ENCODE measurements at regions not wholly inside any gene's neighbourhood (a gene's known extent, or its start where the extent isn't known, plus 50 kb on each side); places are given as distances from the start of the nearest gene placed in this dataset.

- H3K9me3 ChIP-seq, result no peaks in the 10 kb centered on the region
- no peaks in the 10 kb centered on the region for H3K27me3 ChIP-seq
- no peak overlapping the region for H3K27ac ChIP-seq
- H3K4me1 ChIP-seq, result no peaks in the 10 kb centered on the region
- TF ChIP-seq, protein P1, sequence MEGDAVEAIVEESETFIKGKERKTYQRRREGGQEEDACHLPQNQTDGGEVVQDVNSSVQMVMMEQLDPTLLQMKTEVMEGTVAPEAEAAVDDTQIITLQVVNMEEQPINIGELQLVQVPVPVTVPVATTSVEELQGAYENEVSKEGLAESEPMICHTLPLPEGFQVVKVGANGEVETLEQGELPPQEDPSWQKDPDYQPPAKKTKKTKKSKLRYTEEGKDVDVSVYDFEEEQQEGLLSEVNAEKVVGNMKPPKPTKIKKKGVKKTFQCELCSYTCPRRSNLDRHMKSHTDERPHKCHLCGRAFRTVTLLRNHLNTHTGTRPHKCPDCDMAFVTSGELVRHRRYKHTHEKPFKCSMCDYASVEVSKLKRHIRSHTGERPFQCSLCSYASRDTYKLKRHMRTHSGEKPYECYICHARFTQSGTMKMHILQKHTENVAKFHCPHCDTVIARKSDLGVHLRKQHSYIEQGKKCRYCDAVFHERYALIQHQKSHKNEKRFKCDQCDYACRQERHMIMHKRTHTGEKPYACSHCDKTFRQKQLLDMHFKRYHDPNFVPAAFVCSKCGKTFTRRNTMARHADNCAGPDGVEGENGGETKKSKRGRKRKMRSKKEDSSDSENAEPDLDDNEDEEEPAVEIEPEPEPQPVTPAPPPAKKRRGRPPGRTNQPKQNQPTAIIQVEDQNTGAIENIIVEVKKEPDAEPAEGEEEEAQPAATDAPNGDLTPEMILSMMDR (IDR thresholded peaks at IDR 0.05), result no peak
- H3K4me3 ChIP-seq, result no peak overlapping the region
- intact Hi-C loops (cut with DNase I), result no loop called here
- WGBS, 2 donors, result 40 to 52% methylated on average over 1 of the region's 1 CpG
- DNase-seq, result no peak
- no peaks in the 10 kb centered on the region for H3K36me3 ChIP-seq
- ATAC-seq, result peak in 1 of 8 donors; percentile 50
Observed at GRCh38 chr11:28461338-28461737, 353.1 kb downstream of the METTL15 start.

GRCh38 chr11:28460348-28460747 lies 352.2 kb downstream of the METTL15 start:
- no peaks in the 10 kb centered on the region for H3K36me3 ChIP-seq
- intact Hi-C loops (cut with DNase I), result no loop called here
- H3K9me3 ChIP-seq, result no peaks in the 10 kb centered on the region
- DNase-seq, result no peak
- H3K4me3 ChIP-seq, result no peak overlapping the region
- ATAC-seq, result no peak
- H3K27me3 ChIP-seq, result no peaks in the 10 kb centered on the region
- H3K4me1 ChIP-seq, result no peaks in the 10 kb centered on the region
- TF ChIP-seq, protein P1 (IDR thresholded peaks at IDR 0.05), result no peak
- no peak overlapping the region for H3K27ac ChIP-seq

- Histone ChIP-seq H3K27ac (no peak overlapping the region), H3K36me3 (no peaks in the 10 kb centered on the region), H3K27me3 (no peaks in the 10 kb centered on the region), H3K4me3 (no peak overlapping the region), H3K9me3 (no peaks in the 10 kb centered on the region), H3K4me1 (no peaks in the 10 kb centered on the region)
- WGBS, 2 donors, result 84 to 92% methylated on average over 2 of the region's 2 CpGs
- DNase-seq, result no peak
- no peak for ATAC-seq
- intact Hi-C loops (cut with DNase I), result no loop called here
- TF ChIP-seq, protein P1 (IDR thresholded peaks at IDR 0.05), result no peak
Observed at GRCh38 chr11:28459912-28460311, 351.7 kb downstream of the METTL15 start.

- DNase-seq (no peak), ATAC-seq (no peak)
- no peaks in the 10 kb centered on the region for H3K9me3 ChIP-seq
- H3K36me3 ChIP-seq, result no peaks in the 10 kb centered on the region
- H3K4me1 ChIP-seq, result no peaks in the 10 kb centered on the region
- H3K4me3 ChIP-seq, result no peak overlapping the region
- TF ChIP-seq, protein P1 (IDR thresholded peaks at IDR 0.05), result no peak
- H3K27ac ChIP-seq, result no peak overlapping the region
- H3K27me3 ChIP-seq, result no peaks in the 10 kb centered on the region
- WGBS, 2 donors, result 77 to 83% methylated on average over 5 of the region's 5 CpGs
- intact Hi-C loops (cut with DNase I), result no loop called here
Observed at GRCh38 chr11:28457481-28458065, 349.4 kb downstream of the METTL15 start.
